ENCODE measurements at regions not wholly inside any gene's neighbourhood (a gene's known extent, or its start where the extent isn't known, plus 50 kb on each side); places are given as distances from the start of the nearest gene placed in this dataset.

GRCh38 chr13:76722782-76723181 lies 163.4 kb downstream of the KCTD12 start:
- TF ChIP-seq SP1 (IDR thresholded peaks at IDR 0.05) (no peak), EGR1 (IDR thresholded peaks at IDR 0.05; ENCODE audit: low read depth in 2 of 2) (no peak), GABPA (IDR thresholded peaks at IDR 0.05 in 1 of 2, conservative IDR thresholded peaks at IDR 0.05 in 1 of 2) (no peak), RAD21 (IDR thresholded peaks at IDR 0.05) (no peak), NR2F2 (IDR thresholded peaks at IDR 0.05) (no peak), ZBTB33 (IDR thresholded peaks at IDR 0.05) (no peak), FOXA1 (IDR thresholded peaks at IDR 0.05) (no peak), JUND (IDR thresholded peaks at IDR 0.05) (no peak), HNF4G (IDR thresholded peaks at IDR 0.05) (no peak), YY1 (IDR thresholded peaks at IDR 0.05) (no peak)
- H3K27ac ChIP-seq (ENCODE audit: low read depth in 1 of 2, low read length in 2 of 2) = no peak overlapping the region
- no peaks in the 10 kb centered on the region for H3K27me3 ChIP-seq (ENCODE audit: control insufficient read depth in 4 of 4, insufficient read depth in 4 of 4, low read length in 3 of 4)
- DNase-seq (ENCODE audit: low spot score) = no peak
- H3K36me3 ChIP-seq (ENCODE audit: control insufficient read depth in 4 of 4, insufficient read depth in 3 of 4, low read depth in 1 of 4, low read length in 3 of 4) = no peaks in the 10 kb centered on the region
- no peak overlapping the region for H3K4me3 ChIP-seq (ENCODE audit: low read depth in 1 of 3, low read length in 3 of 3)
- no peaks in the 10 kb centered on the region for H3K9me3 ChIP-seq (ENCODE audit: control insufficient read depth in 4 of 4, low read length in 3 of 4)
- no peaks in the 10 kb centered on the region for H3K4me1 ChIP-seq (ENCODE audit: control insufficient read depth in 4 of 4, insufficient read depth in 4 of 4, low read length in 3 of 4)
- no peak overlapping the region for H3K9ac ChIP-seq (ENCODE audit: low read depth in 1 of 2, low read length in 2 of 2)
- 80% methylated on average over 1 of the region's 1 CpG for WGBS

- no peak for DNase-seq (ENCODE audit: low spot score)
- no peaks in the 10 kb centered on the region for H3K9me3 ChIP-seq (ENCODE audit: control insufficient read depth in 4 of 4, low read length in 3 of 4)
- no peak overlapping the region for H3K9ac ChIP-seq (ENCODE audit: low read depth in 1 of 2, low read length in 2 of 2)
- WGBS = 88% methylated on average over 1 of the region's 1 CpG
- no peaks in the 10 kb centered on the region for H3K36me3 ChIP-seq (ENCODE audit: control insufficient read depth in 4 of 4, insufficient read depth in 3 of 4, low read depth in 1 of 4, low read length in 3 of 4)
- no peaks in the 10 kb centered on the region for H3K27me3 ChIP-seq (ENCODE audit: control insufficient read depth in 4 of 4, insufficient read depth in 4 of 4, low read length in 3 of 4)
- TF ChIP-seq RXRA (IDR thresholded peaks at IDR 0.05) (no peak), FOXA2 (IDR thresholded peaks at IDR 0.05) (no peak), MAX (IDR thresholded peaks at IDR 0.05) (no peak), FOXA1 (IDR thresholded peaks at IDR 0.05) (no peak), TAF1 (conservative IDR thresholded peaks at IDR 0.05) (no peak), HNF4A (conservative IDR thresholded peaks at IDR 0.05) (no peak), HNF4G (IDR thresholded peaks at IDR 0.05) (no peak)
- no peak overlapping the region for H3K4me3 ChIP-seq (ENCODE audit: low read depth in 1 of 3, low read length in 3 of 3)
- H3K27ac ChIP-seq (ENCODE audit: low read depth in 1 of 2, low read length in 2 of 2) = no peak overlapping the region
- H3K4me1 ChIP-seq (ENCODE audit: control insufficient read depth in 4 of 4, insufficient read depth in 4 of 4, low read length in 3 of 4) = no peaks in the 10 kb centered on the region
These were observed 165.4 kb downstream of the KCTD12 start for GRCh38 chr13:76720821-76721220.

- Histone ChIP-seq H3K27me3 (ENCODE audit: control insufficient read depth in 4 of 4, insufficient read depth in 4 of 4, low read length in 3 of 4) (no peaks in the 10 kb centered on the region), H3K9me3 (ENCODE audit: control insufficient read depth in 4 of 4, low read length in 3 of 4) (no peaks in the 10 kb centered on the region), H3K36me3 (ENCODE audit: control insufficient read depth in 4 of 4, insufficient read depth in 3 of 4, low read depth in 1 of 4, low read length in 3 of 4) (no peaks in the 10 kb centered on the region), H3K9ac (ENCODE audit: low read depth in 1 of 2, low read length in 2 of 2) (no peak overlapping the region), H3K4me1 (ENCODE audit: control insufficient read depth in 4 of 4, insufficient read depth in 4 of 4, low read length in 3 of 4) (no peaks in the 10 kb centered on the region), H3K4me3 (ENCODE audit: low read depth in 1 of 3, low read length in 3 of 3) (no peak overlapping the region), H3K27ac (ENCODE audit: low read depth in 1 of 2, low read length in 2 of 2) (no peak overlapping the region)
- 70% methylated on average over 1 of the region's 1 CpG for WGBS
- TF ChIP-seq SP1 (IDR thresholded peaks at IDR 0.05) = no peak
- no peak for TF ChIP-seq ATF3 (IDR thresholded peaks at IDR 0.05)
- no peak for TF ChIP-seq REST (IDR thresholded peaks at IDR 0.05)
- no peak for TF ChIP-seq ZBTB33 (IDR thresholded peaks at IDR 0.05)
- no peak for TF ChIP-seq MAX (IDR thresholded peaks at IDR 0.05)
- TF ChIP-seq EGR1 (IDR thresholded peaks at IDR 0.05; ENCODE audit: low read depth in 2 of 2) = no peak
- TF ChIP-seq FOXA1 (IDR thresholded peaks at IDR 0.05) = no peak
- TF ChIP-seq RXRA (IDR thresholded peaks at IDR 0.05) = no peak
- no peak for TF ChIP-seq HNF4A (conservative IDR thresholded peaks at IDR 0.05)
- TF ChIP-seq FOXA2 (IDR thresholded peaks at IDR 0.05) = no peak
- TF ChIP-seq YY1 (IDR thresholded peaks at IDR 0.05) = no peak
- TF ChIP-seq CTCF (IDR thresholded peaks at IDR 0.05; ENCODE audit: low read depth, low read length, missing input control) = no peak
- no peak for DNase-seq (ENCODE audit: low spot score)
These were observed 165.8 kb downstream of the KCTD12 start for GRCh38 chr13:76720416-76720815.

All from liver (tissue), 8 donors.